ENCODE measurements at regions not wholly inside any gene's neighbourhood (a gene's known extent, or its start where the extent isn't known, plus 50 kb on each side); places are given as distances from the start of the nearest gene placed in this dataset.

DNA sequence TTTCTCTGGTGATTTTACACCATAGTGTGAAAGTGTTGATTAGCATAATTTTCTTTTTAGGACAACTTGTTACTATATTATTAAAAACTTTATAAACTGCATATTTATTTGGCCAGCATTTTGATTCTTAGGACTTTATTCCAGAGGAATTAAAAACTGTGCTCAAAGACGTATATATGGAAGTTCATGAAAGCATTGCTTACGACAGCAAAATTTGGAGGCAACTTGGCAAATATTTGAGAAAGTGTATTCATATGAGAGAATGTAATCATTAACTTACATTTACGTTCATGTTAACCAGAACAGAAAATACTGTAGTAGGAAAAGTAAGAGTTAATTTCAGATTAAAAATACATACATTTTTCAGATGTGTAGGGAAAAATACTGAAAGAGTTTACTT lies 203.1 kb downstream of the JCAD start:
- no peak overlapping the region for H3K27ac ChIP-seq
- TF ChIP-seq, protein P1, sequence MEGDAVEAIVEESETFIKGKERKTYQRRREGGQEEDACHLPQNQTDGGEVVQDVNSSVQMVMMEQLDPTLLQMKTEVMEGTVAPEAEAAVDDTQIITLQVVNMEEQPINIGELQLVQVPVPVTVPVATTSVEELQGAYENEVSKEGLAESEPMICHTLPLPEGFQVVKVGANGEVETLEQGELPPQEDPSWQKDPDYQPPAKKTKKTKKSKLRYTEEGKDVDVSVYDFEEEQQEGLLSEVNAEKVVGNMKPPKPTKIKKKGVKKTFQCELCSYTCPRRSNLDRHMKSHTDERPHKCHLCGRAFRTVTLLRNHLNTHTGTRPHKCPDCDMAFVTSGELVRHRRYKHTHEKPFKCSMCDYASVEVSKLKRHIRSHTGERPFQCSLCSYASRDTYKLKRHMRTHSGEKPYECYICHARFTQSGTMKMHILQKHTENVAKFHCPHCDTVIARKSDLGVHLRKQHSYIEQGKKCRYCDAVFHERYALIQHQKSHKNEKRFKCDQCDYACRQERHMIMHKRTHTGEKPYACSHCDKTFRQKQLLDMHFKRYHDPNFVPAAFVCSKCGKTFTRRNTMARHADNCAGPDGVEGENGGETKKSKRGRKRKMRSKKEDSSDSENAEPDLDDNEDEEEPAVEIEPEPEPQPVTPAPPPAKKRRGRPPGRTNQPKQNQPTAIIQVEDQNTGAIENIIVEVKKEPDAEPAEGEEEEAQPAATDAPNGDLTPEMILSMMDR (IDR thresholded peaks at IDR 0.05) = no peak

DNA sequence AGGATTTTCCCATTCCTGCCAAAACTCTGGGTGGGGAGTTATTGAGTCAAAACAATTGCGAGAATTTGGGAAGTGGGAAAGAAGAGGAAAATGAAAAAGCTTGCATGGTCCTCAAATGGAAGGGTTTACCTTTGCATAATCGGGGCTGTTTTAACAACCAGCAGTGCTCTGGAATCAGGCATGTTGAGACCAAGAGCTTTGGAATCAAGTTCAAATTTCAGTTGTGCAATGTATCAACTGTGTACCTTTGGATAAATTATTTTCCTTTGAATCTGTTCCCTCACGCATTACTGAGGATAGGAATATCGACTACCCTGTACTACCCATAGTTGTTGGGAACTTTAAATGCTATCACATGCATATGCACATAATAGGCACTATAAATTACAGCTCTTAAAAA lies 205.5 kb downstream of the JCAD start:
- no peak overlapping the region for H3K27ac ChIP-seq
- no peak for TF ChIP-seq ZFX (IDR thresholded peaks at IDR 0.05; ENCODE audit: borderline replicate concordance)
- TF ChIP-seq, protein P1 (IDR thresholded peaks at IDR 0.05) = no peak

DNA sequence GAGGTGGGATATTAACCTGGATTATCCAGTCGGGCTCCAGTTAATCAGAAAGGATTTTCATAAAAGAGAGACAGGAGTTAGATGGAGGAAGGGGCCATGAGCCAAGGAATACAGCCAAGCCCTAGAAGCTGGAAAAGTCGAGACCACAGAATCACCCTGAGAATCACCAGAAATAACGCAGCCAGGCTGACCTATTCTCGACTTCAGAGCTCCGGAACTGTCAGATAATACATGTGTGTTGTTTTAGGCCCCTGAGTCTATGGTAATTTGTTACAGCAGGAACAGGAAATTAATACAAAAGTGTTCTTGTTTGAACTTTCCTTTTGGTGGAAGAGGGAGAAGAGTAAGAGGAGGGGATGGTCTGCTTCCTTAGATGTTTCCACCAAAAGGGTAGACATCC lies 208.1 kb downstream of the JCAD start:
- no peak overlapping the region for H3K27ac ChIP-seq
- TF ChIP-seq, protein P1 (IDR thresholded peaks at IDR 0.05) = no peak
- no peak for TF ChIP-seq ZFX (IDR thresholded peaks at IDR 0.05; ENCODE audit: borderline replicate concordance)

DNA sequence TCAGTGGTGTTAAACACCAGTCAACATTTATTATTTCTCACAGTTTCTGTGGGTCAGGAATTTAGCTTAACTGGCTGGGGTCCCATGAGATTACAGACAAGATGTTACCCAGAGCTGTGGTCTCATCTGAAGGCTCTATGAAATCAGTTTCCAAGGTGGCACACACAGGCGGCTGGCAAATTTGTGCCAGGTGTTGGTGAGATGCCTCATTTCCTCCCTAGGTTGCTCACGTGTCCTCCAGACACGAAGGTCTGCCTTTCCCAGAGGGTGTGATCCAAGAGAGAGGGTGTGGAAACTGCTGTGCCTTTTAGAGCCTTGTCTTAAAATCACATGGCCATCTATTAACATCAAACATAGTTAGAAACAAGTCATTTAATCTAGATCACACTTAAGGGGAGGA lies 209.0 kb downstream of the JCAD start:
- no peak for TF ChIP-seq ZFX (IDR thresholded peaks at IDR 0.05; ENCODE audit: borderline replicate concordance)
- TF ChIP-seq, protein P1 (IDR thresholded peaks at IDR 0.05) = no peak
- no peak overlapping the region for H3K27ac ChIP-seq

DNA sequence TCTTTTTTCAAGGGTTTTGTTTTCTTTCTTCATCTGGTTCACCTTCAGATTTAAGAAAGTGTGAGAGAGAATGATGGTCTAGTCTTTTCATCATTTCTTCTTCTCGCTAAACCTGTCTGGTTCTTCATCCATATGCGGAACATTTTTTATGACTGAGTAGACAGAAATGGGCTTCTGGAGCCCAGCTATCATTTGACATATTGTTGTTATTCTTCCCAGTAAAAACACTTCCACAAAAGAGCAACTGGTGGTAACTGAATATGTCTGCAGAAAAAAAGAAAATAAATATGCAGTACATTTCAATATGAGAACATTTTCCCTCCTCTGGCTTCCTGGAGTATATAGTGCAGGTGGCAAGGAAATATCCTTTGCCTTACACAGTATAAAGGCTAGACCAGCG lies 209.5 kb downstream of the JCAD start:
- H3K27ac ChIP-seq = no peak overlapping the region
- no peak for TF ChIP-seq ZFX (IDR thresholded peaks at IDR 0.05; ENCODE audit: borderline replicate concordance)

DNA sequence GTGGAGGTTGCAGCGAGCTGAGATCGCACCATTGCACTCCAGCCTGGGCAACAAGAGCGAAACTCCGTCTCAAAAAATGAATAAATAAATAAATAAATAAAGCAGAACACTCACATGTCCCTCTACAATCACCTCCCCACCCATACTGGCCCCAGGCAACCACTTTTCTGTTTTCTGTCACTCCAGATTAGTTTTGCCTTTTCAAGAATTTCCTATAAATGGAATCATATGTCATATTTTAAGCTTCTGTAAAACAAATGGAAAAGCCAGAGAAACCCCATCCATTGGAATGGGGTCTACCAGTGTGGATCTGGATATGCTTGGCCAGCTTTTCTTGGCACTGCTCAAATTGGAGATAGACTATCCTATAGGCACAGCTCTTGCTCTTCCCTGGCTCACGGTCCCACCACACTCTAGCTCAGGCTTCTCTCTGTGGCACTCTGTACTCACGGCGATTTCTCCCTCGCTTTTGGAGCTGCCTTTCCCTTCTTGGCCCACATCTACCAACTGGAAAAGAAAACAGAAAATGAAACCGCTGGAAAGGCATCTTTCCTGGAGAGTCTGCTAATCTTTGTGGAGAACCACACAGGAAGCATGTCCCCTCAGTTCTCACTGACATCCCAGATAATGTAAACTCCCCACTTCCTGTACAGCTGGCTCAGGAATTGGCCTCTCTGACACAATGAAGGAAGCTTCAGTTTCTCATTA lies 210.1 kb downstream of the JCAD start:
- no peak overlapping the region for H3K27ac ChIP-seq
- no peak for TF ChIP-seq ZFX (IDR thresholded peaks at IDR 0.05; ENCODE audit: borderline replicate concordance)
- TF ChIP-seq, protein P1 (IDR thresholded peaks at IDR 0.05) = no peak

DNA sequence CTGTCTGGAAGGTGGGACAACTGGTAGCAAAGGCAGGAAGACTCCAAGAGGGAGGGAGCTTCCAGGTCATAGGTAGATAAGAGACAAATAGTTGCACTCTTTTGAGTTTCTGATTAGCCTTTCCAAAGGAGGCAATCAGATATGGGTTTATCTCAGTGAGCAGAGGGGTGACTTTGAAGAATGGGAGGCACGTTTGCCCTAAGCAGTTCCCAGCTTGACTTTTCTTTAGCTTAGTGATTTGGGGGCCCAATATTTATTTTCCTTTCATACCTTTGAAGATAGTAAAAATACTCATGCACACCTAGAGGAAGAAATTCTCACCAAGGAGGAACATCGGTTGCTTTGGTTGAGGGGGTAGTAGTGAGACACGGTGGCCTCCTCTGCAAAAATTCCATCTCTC lies 212.1 kb upstream of the SVIL start:
- no peak overlapping the region for H3K27ac ChIP-seq
- TF ChIP-seq, protein P1 (IDR thresholded peaks at IDR 0.05) = no peak
- no peak for TF ChIP-seq ZFX (IDR thresholded peaks at IDR 0.05; ENCODE audit: borderline replicate concordance)

DNA sequence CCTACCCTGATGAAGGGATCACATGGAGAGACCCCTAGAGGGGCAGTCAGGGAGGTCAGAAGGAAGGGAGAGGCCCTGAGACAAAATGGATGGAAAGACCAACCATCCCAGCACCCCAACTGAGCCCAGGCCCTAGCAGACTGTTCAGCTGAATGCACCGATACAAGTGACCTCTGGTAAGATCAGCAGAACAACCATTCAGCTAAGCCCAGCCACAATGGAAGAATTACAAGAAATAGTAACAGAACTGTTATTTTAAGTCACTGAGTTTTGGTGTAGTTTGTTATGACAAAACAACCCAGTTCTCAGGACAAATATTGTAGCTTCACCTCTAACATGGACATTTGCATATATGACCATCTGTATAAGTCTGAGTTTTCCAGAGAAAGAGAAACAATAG lies 210.4 kb upstream of the SVIL start:
- H3K27ac ChIP-seq = no peak overlapping the region
- TF ChIP-seq, protein P1 (IDR thresholded peaks at IDR 0.05) = no peak
- TF ChIP-seq ZFX (IDR thresholded peaks at IDR 0.05; ENCODE audit: borderline replicate concordance) = no peak
